Glomerular visceral epithelial cell (primary cell): ENCODE measurements at regions not wholly inside any gene's neighbourhood (a gene's known extent, or its start where the extent isn't known, plus 50 kb on each side); places are given as distances from the start of the nearest gene placed in this dataset.

ENCODE experiments used
- DNase-seq: peaks from one replicate; pipeline ENCODE4 v3.0.0-alpha.2; 2016; ENCODE audit errors: extremely low spot score

- no peak for DNase-seq
Measured at GRCh38 chr11:23679041-23679440, 817.8 kb upstream of the LUZP2 start.

GRCh38 chr11:23679981-23680380 lies 816.9 kb upstream of the LUZP2 start:
- no peak for DNase-seq

- no peak for DNase-seq
Measured at GRCh38 chr11:23680488-23681230, 816.2 kb upstream of the LUZP2 start.

- no peak for DNase-seq
Measured at GRCh38 chr11:23684701-23685100, 812.2 kb upstream of the LUZP2 start.

GRCh38 chr11:23687991-23688390 lies 808.9 kb upstream of the LUZP2 start:
- no peak for DNase-seq

GRCh38 chr11:23688411-23688810 lies 808.4 kb upstream of the LUZP2 start:
- DNase-seq, result no peak

- DNase-seq, result peak; percentile 8
Measured at GRCh38 chr11:23688835-23689234, 808.0 kb upstream of the LUZP2 start.

- no peak for DNase-seq
Measured at GRCh38 chr11:23696688-23697415, 800.0 kb upstream of the LUZP2 start.

- no peak for DNase-seq
Measured at GRCh38 chr11:23704183-23704582, 792.7 kb upstream of the LUZP2 start.

GRCh38 chr11:23711981-23712380 lies 784.9 kb upstream of the LUZP2 start:
- DNase-seq, result no peak

GRCh38 chr11:23719016-23719415 lies 777.8 kb upstream of the LUZP2 start:
- DNase-seq, result no peak

- DNase-seq, result no peak
Measured at GRCh38 chr11:23723861-23724260, 773.0 kb upstream of the LUZP2 start.

- no peak for DNase-seq
Measured at GRCh38 chr11:23725752-23726151, 771.1 kb upstream of the LUZP2 start.

GRCh38 chr11:23727387-23727786 lies 769.5 kb upstream of the LUZP2 start:
- no peak for DNase-seq

- peak; percentile 18 for DNase-seq
Measured at GRCh38 chr11:23727794-23728193, 769.1 kb upstream of the LUZP2 start.

GRCh38 chr11:23729088-23729487 lies 767.8 kb upstream of the LUZP2 start:
- DNase-seq, result no peak

GRCh38 chr11:23730307-23730998 lies 766.4 kb upstream of the LUZP2 start:
- no peak for DNase-seq

GRCh38 chr11:23732026-23732425 lies 764.8 kb upstream of the LUZP2 start:
- DNase-seq, result peak; percentile 1

GRCh38 chr11:23746896-23747295 lies 750.0 kb upstream of the LUZP2 start:
- DNase-seq, result no peak

- no peak for DNase-seq
Measured at GRCh38 chr11:23749762-23750430, 747.0 kb upstream of the LUZP2 start.

GRCh38 chr11:23751280-23751679 lies 745.6 kb upstream of the LUZP2 start:
- DNase-seq, result no peak

GRCh38 chr11:23755076-23755475 lies 741.8 kb upstream of the LUZP2 start:
- DNase-seq, result no peak
